Loucy (cell line): ENCODE measurements at regions not wholly inside any gene's neighbourhood (a gene's known extent, or its start where the extent isn't known, plus 50 kb on each side); places are given as distances from the start of the nearest gene placed in this dataset.

ENCODE experiments used
- CTCF ChIP-seq: fragments of 200-600 bp; sonication (generic); conservative IDR thresholded peaks from 2 replicates; pipeline ENCODE4 v1.5.1; 2014; ENCODE audit warnings: mild to moderate bottlenecking, antibody characterized with exemption, low read length
- EZH2phosphoT487 ChIP-seq: fragments of 200-600 bp; IDR thresholded peaks from 2 replicates; pipeline ENCODE4 v1.6.1; 2018; ENCODE audit warnings: antibody characterized with exemption, mild to moderate bottlenecking, moderate library complexity, borderline replicate concordance

GRCh38 chr4:55754754-55755350 is 64.7 kb upstream of the EXOC1L start:
- TF ChIP-seq CTCF (no peak), EZH2phosphoT487 (no peak)
